GM18508 (cell line): ENCODE measurements at regions not wholly inside any gene's neighbourhood (a gene's known extent, or its start where the extent isn't known, plus 50 kb on each side); places are given as distances from the start of the nearest gene placed in this dataset.
"Not testable (repeated sequence)": the region's sequence is repeated elsewhere in the genome, so short reads cannot be mapped to it uniquely, and the experiment has no call there.

ENCODE experiments used
- ATAC-seq: cut with Tn5 transposase; IDR thresholded peaks from one replicate; pipeline ENCODE4 v1.9.1; 2021; ENCODE audit warnings: moderate number of reproducible peaks; ENCODE audit not compliant: insufficient read depth, unreplicated experiment

GRCh38 chr7:106566196-106566595 is 94.8 kb downstream of the CCDC71L start:
- no peak for ATAC-seq

GRCh38 chr7:106565428-106565827 is 95.5 kb downstream of the CCDC71L start:
- ATAC-seq: no peak

GRCh38 chr7:106563466-106564150 is 97.3 kb downstream of the CCDC71L start:
- no peak for ATAC-seq

- no peak for ATAC-seq
Measured at GRCh38 chr7:106562711-106563366, 98.1 kb downstream of the CCDC71L start.

- ATAC-seq: no peak
Measured at GRCh38 chr7:106561666-106562411, 99.1 kb downstream of the CCDC71L start.

- no peak for ATAC-seq
Measured at GRCh38 chr7:106561151-106561550, 99.8 kb downstream of the CCDC71L start.

GRCh38 chr7:106560482-106560881 is 100.5 kb downstream of the CCDC71L start:
- ATAC-seq: no peak

- not testable (repeated sequence) for ATAC-seq
Measured at GRCh38 chr7:106556244-106556643, 104.7 kb downstream of the CCDC71L start.

- ATAC-seq: not testable (repeated sequence)
Measured at GRCh38 chr7:106554623-106555022, 106.3 kb downstream of the CCDC71L start.

- no peak for ATAC-seq
Measured at GRCh38 chr7:106553446-106553836, 107.5 kb downstream of the CCDC71L start.

GRCh38 chr7:106552645-106553445 is 108.1 kb downstream of the CCDC71L start:
- peak; percentile 94 for ATAC-seq

- ATAC-seq: no peak
Measured at GRCh38 chr7:106551936-106552335, 109.0 kb downstream of the CCDC71L start.

- no peak for ATAC-seq
Measured at GRCh38 chr7:106548491-106548890, 112.5 kb downstream of the CCDC71L start.

- ATAC-seq: no peak
Measured at GRCh38 chr7:106545275-106545674, 115.7 kb downstream of the CCDC71L start.

- ATAC-seq: no peak
Measured at GRCh38 chr7:106543221-106543757, 117.7 kb downstream of the CCDC71L start.

GRCh38 chr7:106542550-106543220 is 118.3 kb downstream of the CCDC71L start:
- no peak for ATAC-seq

GRCh38 chr7:106538638-106539037 is 122.3 kb downstream of the CCDC71L start:
- ATAC-seq: no peak

- ATAC-seq: no peak
Measured at GRCh38 chr7:106537119-106537518, 123.8 kb downstream of the CCDC71L start.

GRCh38 chr7:106536079-106536478 is 124.9 kb downstream of the CCDC71L start:
- no peak for ATAC-seq
